ENCODE measurements at regions not wholly inside any gene's neighbourhood (a gene's known extent, or its start where the extent isn't known, plus 50 kb on each side); places are given as distances from the start of the nearest gene placed in this dataset.

GRCh38 chr5:143481697-143482531 is 78.4 kb upstream of the NR3C1 start:
- no peak overlapping the region for H2BK5ac ChIP-seq (ENCODE audit: low read depth, low read length)
- no peak overlapping the region for H4K91ac ChIP-seq (replicated peaks; ENCODE audit: insufficient read length, low read length)
- H2BK15ac ChIP-seq (ENCODE audit: low read length) = no peak overlapping the region
- no peaks in the 10 kb centered on the region for H3K79me1 ChIP-seq (ENCODE audit: low read depth, low read length)
- no peak overlapping the region for H3K27ac ChIP-seq (ENCODE audit: low read depth, low read length)
- H3K56ac ChIP-seq (replicated peaks; ENCODE audit: insufficient read length, low read depth, low read length) = no peak overlapping the region
- no peaks in the 10 kb centered on the region for H3K9me3 ChIP-seq (ENCODE audit: insufficient read depth in 2 of 2, low read depth in 1 of 2, low read length in 1 of 2)
- no peaks in the 10 kb centered on the region for H4K20me1 ChIP-seq (replicated peaks in 1 of 2; ENCODE audit: control insufficient read depth in 1 of 2, insufficient read depth in 2 of 2, low read length in 2 of 2)
- H2BK20ac ChIP-seq (ENCODE audit: low read length) = no peak overlapping the region
- no peak overlapping the region for H3K14ac ChIP-seq (ENCODE audit: insufficient read length)
- no peak overlapping the region for H3K4me2 ChIP-seq (ENCODE audit: insufficient read depth in 1 of 2, low read depth in 2 of 2, low read length in 2 of 2)
- ChIA-PET POLR2A (ENCODE audit: partially characterized antibody) (no interaction called here), CTCF (ENCODE audit: partially characterized antibody) (interaction anchor here (0.6 to 0.8 kb wide), 2 partner anchors 9 to 33 kb away, joined by 3 read pairs; no protein-coding TSS in a partner anchor)
- H3K4ac ChIP-seq (replicated peaks; ENCODE audit: insufficient read length, low read depth, low read length) = no peak overlapping the region
- no peak overlapping the region for H2BK120ac ChIP-seq (replicated peaks; ENCODE audit: low read depth, low read length)
- H3K9ac ChIP-seq (replicated peaks in 1 of 4; ENCODE audit: extremely low read depth in 1 of 4, low read depth in 3 of 4, low read length in 3 of 4) = no peak overlapping the region
- WGBS, 2 experiments (ENCODE audit: extremely low coverage in 1 of 2, insufficient coverage in 1 of 2, insufficient read length in 1 of 2, insufficient replicate concordance in 2 of 2, low coverage in 1 of 2, low lambda C conversion rate in 2 of 2, missing lambda C conversion rate in 1 of 2) = 94% methylated on average over 4 of the region's 4 CpGs; no CpG with 5 or more reads in 1 of the 2 experiments
- no peaks in the 10 kb centered on the region for H3K23me2 ChIP-seq (ENCODE audit: low read depth, low read length)
- no peak for DNase-seq (ENCODE audit: low read depth in 1 of 2, low spot score in 2 of 2)
- no peaks in the 10 kb centered on the region for H3K27me3 ChIP-seq (replicated peaks in 1 of 4; ENCODE audit: control insufficient read depth in 3 of 4, extremely low read depth in 1 of 4, insufficient read depth in 3 of 4, low read length in 3 of 4)
- H2AFZ ChIP-seq (ENCODE audit: low read length) = no peak overlapping the region
- no peaks in the 10 kb centered on the region for H3K79me2 ChIP-seq (ENCODE audit: control insufficient read depth in 1 of 2, insufficient read depth in 2 of 2, low read length in 2 of 2)
- H2BK12ac ChIP-seq (ENCODE audit: low read depth, low read length) = no peak overlapping the region
- H3K4me1 ChIP-seq (replicated peaks in 1 of 4; ENCODE audit: control insufficient read depth in 3 of 4, insufficient read depth in 4 of 4, low read length in 3 of 4) = no peaks in the 10 kb centered on the region
- H3K4me3 ChIP-seq (ENCODE audit: extremely low read depth in 1 of 4, insufficient read depth in 2 of 4, low read depth in 3 of 4, low read length in 4 of 4) = no peak overlapping the region
- no peak overlapping the region for H2AK5ac ChIP-seq (ENCODE audit: low read depth, low read length)
- no peak overlapping the region for H4K5ac ChIP-seq (ENCODE audit: insufficient read length, low read depth, low read length)
- H4K8ac ChIP-seq (ENCODE audit: extremely low read depth, insufficient read depth, low read length) = no peak overlapping the region
- no peak for TF ChIP-seq E2F6 (IDR thresholded peaks at IDR 0.05)
- H3K18ac ChIP-seq (ENCODE audit: extremely low read depth, low read length) = no peak overlapping the region
- H3K23ac ChIP-seq (ENCODE audit: insufficient read length) = no peak overlapping the region
- no peak for FAIRE-seq
- H3K36me3 ChIP-seq (ENCODE audit: control insufficient read depth in 2 of 4, insufficient read depth in 4 of 4, low read length in 3 of 4) = no peaks in the 10 kb centered on the region
